ENCODE measurements at regions not wholly inside any gene's neighbourhood (a gene's known extent, or its start where the extent isn't known, plus 50 kb on each side); places are given as distances from the start of the nearest gene placed in this dataset.

GRCh38 chr5:18197734-18198133 is 563.5 kb downstream of the TAF11L14 start:
- Histone ChIP-seq H4K12ac (ENCODE audit: low read depth, low read length) (no peak overlapping the region), H3K4me2 (ENCODE audit: low read length) (no peak overlapping the region), H3K79me1 (ENCODE audit: low read length) (no peaks in the 10 kb centered on the region), H4K91ac (ENCODE audit: low read depth, low read length) (no peak overlapping the region), H4K8ac (ENCODE audit: low read depth, low read length) (no peak overlapping the region), H3K4me1 (ENCODE audit: control insufficient read depth in 1 of 2, insufficient read depth in 2 of 2, low read length in 2 of 2) (no peaks in the 10 kb centered on the region), H2BK120ac (ENCODE audit: insufficient read depth, low read length, poor library complexity) (no peak overlapping the region), H3K27me3 (ENCODE audit: insufficient read depth, low read length) (no peaks in the 10 kb centered on the region), H3K14ac (ENCODE audit: low read length) (no peak overlapping the region), H2BK5ac (ENCODE audit: low read depth, low read length, poor library complexity) (no peak overlapping the region), H3K4ac (ENCODE audit: low read depth, low read length) (no peak overlapping the region), H2AFZ (ENCODE audit: insufficient read depth, low read length, poor library complexity) (no peak overlapping the region), H3K23ac (ENCODE audit: low read length) (no peak overlapping the region), H3K4me3 (ENCODE audit: low read depth, low read length) (no peak overlapping the region), H3K79me2 (ENCODE audit: control insufficient read depth, insufficient read depth, low read length, poor library complexity) (no peaks in the 10 kb centered on the region), H3K36me3 (ENCODE audit: control insufficient read depth in 1 of 2, insufficient read depth in 2 of 2, low read length in 2 of 2) (no peaks in the 10 kb centered on the region), H3K9me3 (ENCODE audit: insufficient read depth, low read depth, low read length) (peaks cover 6% of the 10 kb centered on the region), H3K9ac (ENCODE audit: low read length) (no peak overlapping the region), H2AK5ac (ENCODE audit: low read length) (no peak overlapping the region), H3K27ac (ENCODE audit: low read depth, low read length) (no peak overlapping the region), H3K18ac (ENCODE audit: low read length) (no peak overlapping the region), H2BK12ac (ENCODE audit: low read length) (no peak overlapping the region)
- no peak for DNase-seq
- WGBS (ENCODE audit: extremely low coverage, insufficient coverage, insufficient read length): no CpG with 5 or more reads among the region's 2 CpGs

- Histone ChIP-seq H3K9me3 (ENCODE audit: insufficient read depth, low read depth, low read length) (peaks cover 6% of the 10 kb centered on the region), H2AK5ac (ENCODE audit: low read length) (no peak overlapping the region), H3K23ac (ENCODE audit: low read length) (no peak overlapping the region), H2BK120ac (ENCODE audit: insufficient read depth, low read length, poor library complexity) (no peak overlapping the region), H2BK5ac (ENCODE audit: low read depth, low read length, poor library complexity) (no peak overlapping the region), H3K18ac (ENCODE audit: low read length) (no peak overlapping the region), H3K9ac (ENCODE audit: low read length) (no peak overlapping the region), H3K27me3 (ENCODE audit: insufficient read depth, low read length) (no peaks in the 10 kb centered on the region), H3K79me1 (ENCODE audit: low read length) (no peaks in the 10 kb centered on the region), H4K8ac (ENCODE audit: low read depth, low read length) (no peak overlapping the region), H2BK12ac (ENCODE audit: low read length) (no peak overlapping the region), H3K4me3 (ENCODE audit: low read depth, low read length) (no peak overlapping the region), H3K27ac (ENCODE audit: low read depth, low read length) (no peak overlapping the region), H2AFZ (ENCODE audit: insufficient read depth, low read length, poor library complexity) (no peak overlapping the region), H3K4ac (ENCODE audit: low read depth, low read length) (no peak overlapping the region), H3K14ac (ENCODE audit: low read length) (no peak overlapping the region), H4K12ac (ENCODE audit: low read depth, low read length) (no peak overlapping the region), H3K4me1 (ENCODE audit: control insufficient read depth in 1 of 2, insufficient read depth in 2 of 2, low read length in 2 of 2) (no peaks in the 10 kb centered on the region), H3K4me2 (ENCODE audit: low read length) (no peak overlapping the region), H3K79me2 (ENCODE audit: control insufficient read depth, insufficient read depth, low read length, poor library complexity) (no peaks in the 10 kb centered on the region), H3K36me3 (ENCODE audit: control insufficient read depth in 1 of 2, insufficient read depth in 2 of 2, low read length in 2 of 2) (no peaks in the 10 kb centered on the region), H4K91ac (ENCODE audit: low read depth, low read length) (no peak overlapping the region)
- no CpG with 5 or more reads among the region's 2 CpGs for WGBS (ENCODE audit: extremely low coverage, insufficient coverage, insufficient read length)
- no peak for DNase-seq
Measured at GRCh38 chr5:18202164-18202563, 567.9 kb downstream of the TAF11L14 start.

- Histone ChIP-seq H3K4me3 (ENCODE audit: low read depth, low read length) (no peak overlapping the region), H2BK12ac (ENCODE audit: low read length) (no peak overlapping the region), H2BK5ac (ENCODE audit: low read depth, low read length, poor library complexity) (no peak overlapping the region), H3K79me1 (ENCODE audit: low read length) (no peaks in the 10 kb centered on the region), H3K27me3 (ENCODE audit: insufficient read depth, low read length) (no peaks in the 10 kb centered on the region), H2AK5ac (ENCODE audit: low read length) (no peak overlapping the region), H3K79me2 (ENCODE audit: control insufficient read depth, insufficient read depth, low read length, poor library complexity) (no peaks in the 10 kb centered on the region), H4K91ac (ENCODE audit: low read depth, low read length) (no peak overlapping the region), H3K4me2 (ENCODE audit: low read length) (no peak overlapping the region), H2AFZ (ENCODE audit: insufficient read depth, low read length, poor library complexity) (no peak overlapping the region), H3K4me1 (ENCODE audit: control insufficient read depth in 1 of 2, insufficient read depth in 2 of 2, low read length in 2 of 2) (no peaks in the 10 kb centered on the region), H3K9ac (ENCODE audit: low read length) (no peak overlapping the region), H3K9me3 (ENCODE audit: insufficient read depth, low read depth, low read length) (peaks cover under 1% of the 10 kb centered on the region), H4K12ac (ENCODE audit: low read depth, low read length) (no peak overlapping the region), H3K27ac (ENCODE audit: low read depth, low read length) (no peak overlapping the region), H3K4ac (ENCODE audit: low read depth, low read length) (no peak overlapping the region), H3K36me3 (ENCODE audit: control insufficient read depth in 1 of 2, insufficient read depth in 2 of 2, low read length in 2 of 2) (no peaks in the 10 kb centered on the region), H4K8ac (ENCODE audit: low read depth, low read length) (no peak overlapping the region), H3K14ac (ENCODE audit: low read length) (no peak overlapping the region), H3K18ac (ENCODE audit: low read length) (no peak overlapping the region), H3K23ac (ENCODE audit: low read length) (no peak overlapping the region), H2BK120ac (ENCODE audit: insufficient read depth, low read length, poor library complexity) (no peak overlapping the region)
- no peak for DNase-seq
- no CpG with 5 or more reads among the region's 1 CpG for WGBS (ENCODE audit: extremely low coverage, insufficient coverage, insufficient read length)
Measured at GRCh38 chr5:18203296-18203695, 569.0 kb downstream of the TAF11L14 start.

- Histone ChIP-seq H3K4me3 (ENCODE audit: low read depth, low read length) (no peak overlapping the region), H4K12ac (ENCODE audit: low read depth, low read length) (no peak overlapping the region), H3K4me2 (ENCODE audit: low read length) (no peak overlapping the region), H2AFZ (ENCODE audit: insufficient read depth, low read length, poor library complexity) (no peak overlapping the region), H3K14ac (ENCODE audit: low read length) (no peak overlapping the region), H2AK5ac (ENCODE audit: low read length) (no peak overlapping the region), H3K79me1 (ENCODE audit: low read length) (no peaks in the 10 kb centered on the region), H3K23ac (ENCODE audit: low read length) (no peak overlapping the region), H4K91ac (ENCODE audit: low read depth, low read length) (no peak overlapping the region), H3K18ac (ENCODE audit: low read length) (no peak overlapping the region), H2BK12ac (ENCODE audit: low read length) (no peak overlapping the region), H3K27ac (ENCODE audit: low read depth, low read length) (no peak overlapping the region), H3K36me3 (ENCODE audit: control insufficient read depth in 1 of 2, insufficient read depth in 2 of 2, low read length in 2 of 2) (no peaks in the 10 kb centered on the region), H3K9ac (ENCODE audit: low read length) (no peak overlapping the region), H4K8ac (ENCODE audit: low read depth, low read length) (no peak overlapping the region), H2BK5ac (ENCODE audit: low read depth, low read length, poor library complexity) (no peak overlapping the region), H3K4ac (ENCODE audit: low read depth, low read length) (no peak overlapping the region), H3K4me1 (ENCODE audit: control insufficient read depth in 1 of 2, insufficient read depth in 2 of 2, low read length in 2 of 2) (no peaks in the 10 kb centered on the region), H3K79me2 (ENCODE audit: control insufficient read depth, insufficient read depth, low read length, poor library complexity) (no peaks in the 10 kb centered on the region), H3K9me3 (ENCODE audit: insufficient read depth, low read depth, low read length) (no peaks in the 10 kb centered on the region), H3K27me3 (ENCODE audit: insufficient read depth, low read length) (no peaks in the 10 kb centered on the region), H2BK120ac (ENCODE audit: insufficient read depth, low read length, poor library complexity) (no peak overlapping the region)
- WGBS (ENCODE audit: extremely low coverage, insufficient coverage, insufficient read length): no CpG with 5 or more reads among the region's 4 CpGs
- DNase-seq: no peak
Measured at GRCh38 chr5:18213666-18214065, 579.4 kb downstream of the TAF11L14 start.

Data from trophoblast cell (in vitro differentiated cells and primary cell).